ENCODE measurements at regions not wholly inside any gene's neighbourhood (a gene's known extent, or its start where the extent isn't known, plus 50 kb on each side); places are given as distances from the start of the nearest gene placed in this dataset.

- no peak overlapping the region for H3K4me3 ChIP-seq
- H3K27ac ChIP-seq, result no peak overlapping the region
- no peaks in the 10 kb centered on the region for H3K79me2 ChIP-seq
- no peaks in the 10 kb centered on the region for H3K9me2 ChIP-seq (replicated peaks; ENCODE audit: insufficient read depth)
- TF ChIP-seq CTCF (IDR thresholded peaks at IDR 0.05; ENCODE audit: poor library complexity) (no peak), EZH2 (IDR thresholded peaks at IDR 0.05; ENCODE audit: borderline replicate concordance) (no peak), EZH2phosphoT487 (IDR thresholded peaks at IDR 0.05; ENCODE audit: low read depth, severe bottlenecking, unreplicated experiment) (no peak)
- no peaks in the 10 kb centered on the region for H4K20me1 ChIP-seq (ENCODE audit: insufficient read depth, poor library complexity, severe bottlenecking)
- H3K4me1 ChIP-seq (ENCODE audit: insufficient read depth), result no peaks in the 10 kb centered on the region
- 67% methylated on average over 3 of the region's 3 CpGs for WGBS (ENCODE audit: low lambda C conversion rate, missing lambda C conversion rate)
- H2AFZ ChIP-seq, result no peak overlapping the region
- no peaks in the 10 kb centered on the region for H3K36me3 ChIP-seq (replicated peaks; ENCODE audit: insufficient read depth, low read depth)
- no peak for DNase-seq (ENCODE audit: low spot score)
- no peaks in the 10 kb centered on the region for H3K27me3 ChIP-seq
- H3K4me2 ChIP-seq, result no peak overlapping the region
- no peaks in the 10 kb centered on the region for H3K9me3 ChIP-seq (ENCODE audit: low read depth)
Measured at GRCh38 chr1:190837888-190838287, 360.2 kb upstream of the BRINP3 start.

GRCh38 chr1:190847166-190847565 is 369.5 kb upstream of the BRINP3 start:
- DNase-seq (ENCODE audit: low spot score), result no peak
- H4K20me1 ChIP-seq (ENCODE audit: insufficient read depth, poor library complexity, severe bottlenecking), result no peaks in the 10 kb centered on the region
- no peak overlapping the region for H3K27ac ChIP-seq
- TF ChIP-seq EZH2phosphoT487 (IDR thresholded peaks at IDR 0.05; ENCODE audit: low read depth, severe bottlenecking, unreplicated experiment) (no peak), CTCF (IDR thresholded peaks at IDR 0.05; ENCODE audit: poor library complexity) (no peak), EZH2 (IDR thresholded peaks at IDR 0.05; ENCODE audit: borderline replicate concordance) (no peak)
- H3K4me1 ChIP-seq (ENCODE audit: insufficient read depth), result no peaks in the 10 kb centered on the region
- no peaks in the 10 kb centered on the region for H3K79me2 ChIP-seq
- H3K9me3 ChIP-seq (ENCODE audit: low read depth), result no peaks in the 10 kb centered on the region
- no peaks in the 10 kb centered on the region for H3K36me3 ChIP-seq (replicated peaks; ENCODE audit: insufficient read depth, low read depth)
- no peak overlapping the region for H3K4me3 ChIP-seq
- H3K9me2 ChIP-seq (replicated peaks; ENCODE audit: insufficient read depth), result no peaks in the 10 kb centered on the region
- no peak overlapping the region for H3K4me2 ChIP-seq
- no peak overlapping the region for H2AFZ ChIP-seq
- WGBS (ENCODE audit: low lambda C conversion rate, missing lambda C conversion rate), result 92% methylated on average over 3 of the region's 4 CpGs
- no peaks in the 10 kb centered on the region for H3K27me3 ChIP-seq

- DNase-seq (ENCODE audit: low spot score), result no peak
- no peak for TF ChIP-seq EZH2phosphoT487 (IDR thresholded peaks at IDR 0.05; ENCODE audit: low read depth, severe bottlenecking, unreplicated experiment)
- no peak for TF ChIP-seq CTCF (IDR thresholded peaks at IDR 0.05; ENCODE audit: poor library complexity)
- TF ChIP-seq EZH2 (IDR thresholded peaks at IDR 0.05; ENCODE audit: borderline replicate concordance), result no peak
- WGBS (ENCODE audit: low lambda C conversion rate, missing lambda C conversion rate), result 40% methylated on average over 4 of the region's 4 CpGs
Measured at GRCh38 chr1:190849346-190849745, 371.7 kb upstream of the BRINP3 start.

GRCh38 chr1:190852611-190853010 is 374.9 kb upstream of the BRINP3 start:
- Histone ChIP-seq H3K27me3 (no peaks in the 10 kb centered on the region), H2AFZ (no peak overlapping the region), H3K4me2 (no peak overlapping the region), H3K27ac (no peak overlapping the region), H3K4me1 (ENCODE audit: insufficient read depth) (no peaks in the 10 kb centered on the region), H3K79me2 (no peaks in the 10 kb centered on the region), H4K20me1 (ENCODE audit: insufficient read depth, poor library complexity, severe bottlenecking) (no peaks in the 10 kb centered on the region), H3K9me3 (ENCODE audit: low read depth) (no peaks in the 10 kb centered on the region), H3K36me3 (replicated peaks; ENCODE audit: insufficient read depth, low read depth) (no peaks in the 10 kb centered on the region), H3K9me2 (replicated peaks; ENCODE audit: insufficient read depth) (no peaks in the 10 kb centered on the region), H3K4me3 (no peak overlapping the region)
- no peak for TF ChIP-seq CTCF (IDR thresholded peaks at IDR 0.05; ENCODE audit: poor library complexity)
- no peak for TF ChIP-seq EZH2phosphoT487 (IDR thresholded peaks at IDR 0.05; ENCODE audit: low read depth, severe bottlenecking, unreplicated experiment)
- no peak for TF ChIP-seq EZH2 (IDR thresholded peaks at IDR 0.05; ENCODE audit: borderline replicate concordance)
- DNase-seq (ENCODE audit: low spot score), result no peak
- WGBS (ENCODE audit: low lambda C conversion rate, missing lambda C conversion rate), result 100% methylated on average over 2 of the region's 2 CpGs

More at GRCh38 chr1:190849346-190849745, 371.7 kb upstream of the BRINP3 start:
- peak overlapping the region; percentile 54 for H3K4me2 ChIP-seq
- H4K20me1 ChIP-seq (ENCODE audit: insufficient read depth, poor library complexity, severe bottlenecking), result no peaks in the 10 kb centered on the region
- H3K9me2 ChIP-seq (replicated peaks; ENCODE audit: insufficient read depth), result no peaks in the 10 kb centered on the region
- no peak overlapping the region for H3K4me3 ChIP-seq
- H3K79me2 ChIP-seq, result no peaks in the 10 kb centered on the region
- H3K36me3 ChIP-seq (replicated peaks; ENCODE audit: insufficient read depth, low read depth), result no peaks in the 10 kb centered on the region
- H2AFZ ChIP-seq, result peak overlapping the region; percentile 21
- H3K27me3 ChIP-seq, result no peaks in the 10 kb centered on the region
- no peaks in the 10 kb centered on the region for H3K9me3 ChIP-seq (ENCODE audit: low read depth)
- no peaks in the 10 kb centered on the region for H3K4me1 ChIP-seq (ENCODE audit: insufficient read depth)
- H3K27ac ChIP-seq, result no peak overlapping the region
